ENCODE measurements at regions not wholly inside any gene's neighbourhood (a gene's known extent, or its start where the extent isn't known, plus 50 kb on each side); places are given as distances from the start of the nearest gene placed in this dataset.

DNA sequence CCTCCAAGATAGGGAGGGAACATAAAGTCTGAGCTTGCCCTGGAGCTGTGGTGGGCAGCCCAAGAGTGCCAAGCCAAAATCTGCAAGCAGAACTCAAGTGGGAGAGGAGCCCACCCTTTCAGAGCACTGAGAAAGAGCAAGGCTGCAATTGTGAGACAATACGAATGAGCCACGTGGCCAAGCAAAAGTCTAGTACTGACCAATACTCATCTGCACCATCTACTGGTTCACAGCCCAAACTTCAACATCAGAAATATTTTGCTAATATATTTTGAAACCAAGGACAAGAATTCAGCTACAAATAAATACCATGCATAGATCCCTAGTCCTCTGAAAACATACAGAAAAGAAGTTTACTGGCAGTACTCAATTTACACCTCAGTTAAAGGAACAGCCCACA is 696.2 kb upstream of the COX7C start:
- TF ChIP-seq POLR2A (IDR thresholded peaks at IDR 0.05), result no peak
- TF ChIP-seq CTCF (IDR thresholded peaks at IDR 0.05), result no peak
- no peak for TF ChIP-seq EP300 (IDR thresholded peaks at IDR 0.05)
